Activated naive CD8-positive, alpha-beta T cell treated with anti-CD3 and anti-CD28 coated beads, Interleukin-2, amount 10 ng/mL, durations not matched to agents 7 days and 5 days (primary cell): ENCODE measurements at regions not wholly inside any gene's neighbourhood (a gene's known extent, or its start where the extent isn't known, plus 50 kb on each side); places are given as distances from the start of the nearest gene placed in this dataset.

ENCODE experiments used
- ATAC-seq: fragments of 150-1000 bp; cut with Tn5 transposase; one replicate; pipeline ENCODE4 v1.10.0; 2021; ENCODE audit warnings: low read depth, moderate library complexity
- POLR2A ChIA-PET: fragments of 350-600 bp; sonication (Branson Sonifier 250); formaldehyde crosslinking; loops from one replicate; lab custom pipeline; 2021; ENCODE audit warnings: antibody characterized with exemption; lab: Charles Lee
- DNase-seq: peaks from one replicate; pipeline ENCODE4 v3.0.0; 2021
- H3K27ac Mint-ChIP-seq: one replicate; pipeline ENCODE4 v1.8.0; 2022; ENCODE audit warnings: mild to moderate bottlenecking, mixed read lengths
- H3K27me3 Mint-ChIP-seq: one replicate; pipeline ENCODE4 v1.8.0; 2022; ENCODE audit warnings: mild to moderate bottlenecking, moderate library complexity, mixed read lengths
- H3K36me3 Mint-ChIP-seq: one replicate; pipeline ENCODE4 v1.8.0; 2021; ENCODE audit warnings: mild to moderate bottlenecking, mixed read lengths
- H3K4me1 Mint-ChIP-seq: one replicate; pipeline ENCODE4 v1.8.0; 2021; ENCODE audit warnings: mixed read lengths
- H3K4me3 Mint-ChIP-seq: one replicate; pipeline ENCODE4 v1.8.0; 2022; ENCODE audit warnings: mild to moderate bottlenecking, moderate library complexity, mixed read lengths
- H3K9me3 Mint-ChIP-seq: one replicate; pipeline ENCODE4 v1.8.0; 2021; ENCODE audit warnings: mixed read lengths

DNA sequence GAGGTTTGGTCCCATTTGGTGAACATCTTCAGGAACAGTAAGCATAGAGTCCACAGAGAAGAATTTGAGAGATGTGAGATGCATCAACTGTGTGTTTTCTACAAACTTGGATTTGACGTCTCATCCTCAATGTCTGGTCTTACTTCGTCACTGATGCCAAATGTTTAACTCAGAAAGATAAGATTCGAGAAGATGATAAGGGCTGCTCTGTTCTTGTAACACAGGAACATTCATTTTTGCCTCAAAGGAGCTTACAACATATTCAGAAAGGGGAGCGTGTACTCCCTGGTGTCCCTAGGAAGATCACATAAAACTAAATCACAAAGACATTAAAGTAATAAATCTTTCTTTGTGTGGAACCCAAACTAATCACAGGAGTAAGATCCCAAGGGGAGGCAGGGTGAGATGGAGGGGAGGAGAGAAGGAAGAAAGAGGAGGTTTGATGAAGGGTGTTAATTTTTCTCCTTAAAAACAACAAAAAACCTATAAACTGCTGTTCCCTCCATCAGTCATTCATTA, 247.7 kb upstream of the IRS2 start:
- no peak for ATAC-seq
- Mint-ChIP-seq H3K27me3 (no peaks in the 10 kb centered on the region), H3K27ac (no peak overlapping the region), H3K4me3 (no peak overlapping the region), H3K36me3 (no peaks in the 10 kb centered on the region), H3K4me1 (no peaks in the 10 kb centered on the region), H3K9me3 (no peaks in the 10 kb centered on the region)
- POLR2A ChIA-PET: no interaction called here
- no peak for DNase-seq

DNA sequence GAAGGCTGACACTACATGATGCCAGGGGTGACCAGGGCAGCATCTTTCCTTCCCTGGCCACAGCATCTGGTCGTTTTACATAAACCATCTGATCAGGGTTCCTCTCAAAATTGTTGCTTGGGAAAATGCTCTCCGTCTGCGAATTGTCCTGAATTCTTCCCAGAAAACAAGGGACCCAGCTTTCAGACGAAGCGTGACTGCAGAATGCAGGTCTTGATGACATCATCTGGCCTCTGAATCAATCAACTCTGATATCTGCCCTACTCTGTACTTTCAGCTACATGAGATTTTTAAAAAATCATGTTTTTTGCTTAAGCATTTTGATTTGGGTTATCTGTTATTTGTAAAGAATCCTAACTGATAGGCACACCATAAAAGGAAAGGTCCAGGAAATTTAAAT, 246.6 kb upstream of the IRS2 start:
- no peak overlapping the region for H3K27ac Mint-ChIP-seq
- ATAC-seq: no peak
- POLR2A ChIA-PET: no interaction called here
- no peaks in the 10 kb centered on the region for H3K36me3 Mint-ChIP-seq
- no peak overlapping the region for H3K4me3 Mint-ChIP-seq
- no peaks in the 10 kb centered on the region for H3K4me1 Mint-ChIP-seq
- H3K9me3 Mint-ChIP-seq: no peaks in the 10 kb centered on the region
- DNase-seq: no peak
- H3K27me3 Mint-ChIP-seq: no peaks in the 10 kb centered on the region

DNA sequence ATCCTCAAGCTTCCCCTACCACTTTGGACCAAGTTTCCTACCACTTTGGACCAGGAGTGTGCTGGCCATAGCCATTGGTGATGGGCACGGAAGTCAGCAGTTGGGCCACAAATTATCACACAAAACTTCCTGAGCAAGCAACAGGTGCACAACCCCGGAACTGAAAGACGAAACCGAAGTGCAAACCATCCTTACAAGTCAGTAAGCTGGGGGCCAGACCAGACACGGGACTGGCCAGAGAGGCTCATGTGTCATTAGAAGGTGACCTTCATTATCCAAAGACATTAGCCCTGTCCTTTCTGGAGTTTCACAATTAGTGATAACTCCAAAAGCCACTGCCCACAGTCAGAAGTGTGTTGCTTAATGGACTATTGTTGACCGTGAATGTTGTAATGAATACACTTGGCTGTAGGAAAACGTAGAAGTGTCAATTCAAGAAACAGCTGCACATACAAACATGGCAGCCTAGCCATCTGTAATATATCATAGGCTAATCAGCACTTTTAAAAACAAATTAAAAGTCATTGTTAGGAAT, 244.1 kb upstream of the IRS2 start:
- Mint-ChIP-seq H3K9me3 (no peaks in the 10 kb centered on the region), H3K27ac (no peak overlapping the region), H3K36me3 (no peaks in the 10 kb centered on the region), H3K4me3 (no peak overlapping the region), H3K27me3 (no peaks in the 10 kb centered on the region), H3K4me1 (no peaks in the 10 kb centered on the region)
- DNase-seq (no peak), ATAC-seq (no peak)
- POLR2A ChIA-PET: no interaction called here

DNA sequence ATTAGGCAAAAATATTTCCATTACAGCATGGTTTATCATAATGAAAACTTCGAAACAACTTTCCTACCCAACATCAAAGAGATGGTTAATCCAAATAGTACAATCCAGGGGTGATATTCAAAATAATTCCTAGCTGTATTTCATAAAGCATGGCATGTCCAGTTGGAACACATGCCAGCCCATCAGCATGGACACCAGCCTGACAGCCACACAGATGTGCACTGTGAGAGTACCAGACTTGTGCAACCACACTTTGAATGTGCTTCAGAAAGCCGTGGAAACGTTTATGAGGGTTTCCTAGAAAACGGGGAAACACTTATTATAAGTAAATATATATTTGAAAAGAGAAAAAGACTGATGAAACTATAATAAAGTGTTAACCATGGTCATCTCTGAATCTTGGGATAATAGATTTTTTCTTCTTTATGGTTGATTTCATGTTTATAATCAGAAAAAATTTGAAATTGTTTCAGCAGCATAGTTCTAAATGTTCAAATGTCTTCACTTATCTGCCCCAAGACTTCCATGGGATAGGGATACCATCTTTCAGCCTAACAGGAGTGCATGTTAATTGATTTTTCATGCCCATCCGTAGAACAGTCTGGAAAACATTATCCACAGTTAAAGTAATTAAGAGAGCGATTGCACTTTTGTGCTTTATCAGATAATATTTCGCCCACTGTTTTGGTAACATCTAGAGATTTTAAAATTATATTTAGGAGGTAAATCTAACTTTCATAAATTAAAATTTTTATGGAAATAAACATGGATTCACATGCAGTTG, 242.6 kb upstream of the IRS2 start:
- ATAC-seq (no peak), DNase-seq (no peak)
- Mint-ChIP-seq H3K27ac (no peak overlapping the region), H3K9me3 (no peaks in the 10 kb centered on the region), H3K4me3 (no peak overlapping the region), H3K27me3 (no peaks in the 10 kb centered on the region), H3K4me1 (no peaks in the 10 kb centered on the region), H3K36me3 (no peaks in the 10 kb centered on the region)
- POLR2A ChIA-PET: no interaction called here

DNA sequence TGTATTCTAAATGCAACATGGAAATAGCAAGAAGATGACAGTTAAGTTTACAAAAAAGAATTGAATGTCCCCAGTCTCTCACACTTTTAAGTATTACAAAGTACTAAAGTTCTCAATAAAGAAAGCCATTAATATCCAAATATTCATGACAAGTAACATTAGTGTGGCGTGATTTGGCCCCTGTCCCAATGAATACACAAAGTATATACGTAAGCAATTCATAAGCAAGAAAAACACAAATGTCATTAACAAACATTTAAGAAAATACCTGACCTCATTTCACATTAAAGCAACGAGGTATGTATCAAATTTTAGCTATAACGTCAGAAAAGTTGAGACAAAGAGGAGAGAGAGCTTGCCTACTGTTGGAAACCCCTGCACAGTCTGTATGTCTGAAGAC, 241.9 kb upstream of the IRS2 start:
- ATAC-seq (no peak), DNase-seq (no peak)
- POLR2A ChIA-PET: no interaction called here
- Mint-ChIP-seq H3K4me3 (no peak overlapping the region), H3K27me3 (no peaks in the 10 kb centered on the region), H3K4me1 (no peaks in the 10 kb centered on the region), H3K9me3 (no peaks in the 10 kb centered on the region), H3K27ac (no peak overlapping the region), H3K36me3 (no peaks in the 10 kb centered on the region)

DNA sequence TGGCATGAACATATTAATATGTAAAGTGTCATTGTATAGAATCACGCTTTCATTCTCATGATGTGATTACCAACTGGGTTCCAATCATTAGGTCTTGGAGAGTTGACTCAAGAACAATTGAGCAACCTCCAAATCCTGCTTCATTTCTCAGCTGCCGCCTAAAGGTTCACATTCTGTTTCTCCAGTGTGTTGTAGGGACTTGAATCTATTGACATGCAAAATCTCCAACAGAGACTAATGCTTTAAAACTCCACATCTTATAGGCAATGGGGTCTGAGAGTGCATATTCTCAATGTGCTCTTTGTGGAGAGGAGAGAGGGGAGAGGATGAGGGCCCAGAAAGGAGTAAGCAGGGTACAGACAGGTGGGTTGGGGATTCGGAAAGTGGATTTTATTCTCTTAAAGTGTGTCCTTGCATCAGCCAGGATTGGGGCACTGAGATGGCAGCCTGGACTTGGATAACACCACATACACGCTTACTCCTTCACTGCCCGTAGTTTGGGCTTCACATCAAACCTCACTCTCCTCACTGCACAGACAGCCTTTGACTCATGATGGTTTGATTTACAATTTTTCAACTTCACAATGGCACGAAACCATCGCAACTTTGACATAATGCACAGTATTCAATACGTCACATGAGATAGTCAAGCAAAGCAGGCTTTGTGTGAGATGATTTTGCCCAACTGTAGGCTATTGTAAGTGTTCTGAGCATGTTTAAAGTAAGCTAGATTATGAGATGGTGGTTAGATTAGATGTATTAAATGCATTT, 241.3 kb upstream of the IRS2 start:
- POLR2A ChIA-PET: no interaction called here
- Mint-ChIP-seq H3K9me3 (no peaks in the 10 kb centered on the region), H3K4me3 (no peak overlapping the region), H3K36me3 (no peaks in the 10 kb centered on the region), H3K27ac (no peak overlapping the region), H3K27me3 (no peaks in the 10 kb centered on the region), H3K4me1 (no peaks in the 10 kb centered on the region)
- no peak for DNase-seq
- ATAC-seq: no peak

DNA sequence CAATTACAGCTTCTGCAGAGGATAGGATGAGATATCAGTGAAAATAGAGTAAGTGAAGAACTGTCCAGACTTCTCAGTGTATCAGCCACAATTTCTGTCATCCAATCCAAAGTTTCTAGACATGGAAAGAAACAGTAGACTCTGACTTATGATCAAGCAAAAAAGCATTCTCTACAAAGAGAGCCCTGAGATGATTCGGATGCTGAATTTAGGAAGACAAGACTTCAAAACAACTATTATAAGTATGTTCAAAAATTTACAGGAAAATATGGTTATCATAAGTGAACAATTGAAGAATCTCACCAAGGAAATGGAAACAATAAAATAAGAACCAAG, 238.2 kb upstream of the IRS2 start:
- no peak overlapping the region for H3K27ac Mint-ChIP-seq
- no peaks in the 10 kb centered on the region for H3K4me1 Mint-ChIP-seq
- H3K4me3 Mint-ChIP-seq: no peak overlapping the region
- POLR2A ChIA-PET: no interaction called here
- DNase-seq (no peak), ATAC-seq (no peak)
- H3K36me3 Mint-ChIP-seq: no peaks in the 10 kb centered on the region
- no peaks in the 10 kb centered on the region for H3K27me3 Mint-ChIP-seq
- no peaks in the 10 kb centered on the region for H3K9me3 Mint-ChIP-seq

DNA sequence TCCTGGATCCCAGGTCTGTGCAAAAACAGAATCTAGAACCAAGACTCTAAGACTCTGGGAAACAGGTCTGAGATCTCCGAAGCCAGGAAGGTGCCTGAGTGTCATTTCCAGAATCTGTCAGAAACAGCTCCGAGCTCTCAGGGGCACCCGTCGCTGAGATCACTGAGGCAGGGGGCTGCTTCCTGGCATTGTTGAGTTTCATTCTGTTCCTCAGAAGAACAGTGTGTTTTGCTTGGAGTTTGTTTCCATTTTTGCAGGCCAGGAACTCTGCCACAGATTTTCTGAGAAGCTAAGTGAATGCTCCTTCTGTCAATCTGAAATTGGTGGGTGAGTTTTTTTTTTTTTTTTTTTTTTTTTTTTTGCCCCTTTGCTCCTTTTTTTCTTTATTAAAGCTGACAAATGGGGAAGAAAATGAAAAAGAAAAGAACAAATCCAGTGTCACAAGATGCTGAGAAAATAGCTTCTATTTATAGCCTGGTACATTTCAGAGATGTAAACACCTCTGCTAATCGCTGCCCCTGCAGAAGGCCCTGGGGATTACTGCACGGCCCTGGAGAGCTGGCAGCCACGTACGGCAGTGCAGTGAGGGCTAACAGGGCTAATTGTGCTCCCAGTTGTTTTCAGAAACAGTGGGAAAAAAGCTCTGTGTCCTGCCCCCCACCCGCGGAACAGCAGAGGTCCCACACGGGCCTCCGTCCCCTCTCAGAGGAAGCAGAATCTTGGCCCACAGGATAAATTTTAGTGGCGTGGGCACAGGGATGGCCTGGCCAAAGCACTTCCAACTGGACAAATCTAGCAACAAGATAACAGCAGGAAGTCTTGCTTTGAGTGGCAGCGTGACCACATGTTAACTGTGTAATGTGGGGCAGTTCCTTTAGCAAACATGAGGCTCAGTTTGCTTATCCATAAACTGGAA, 237.6 kb upstream of the IRS2 start:
- H3K27me3 Mint-ChIP-seq: no peaks in the 10 kb centered on the region
- POLR2A ChIA-PET: no interaction called here
- H3K9me3 Mint-ChIP-seq: no peaks in the 10 kb centered on the region
- H3K27ac Mint-ChIP-seq: no peak overlapping the region
- H3K4me1 Mint-ChIP-seq: no peaks in the 10 kb centered on the region
- no peak for DNase-seq
- H3K4me3 Mint-ChIP-seq: no peak overlapping the region
- H3K36me3 Mint-ChIP-seq: no peaks in the 10 kb centered on the region
- ATAC-seq: no peak

DNA sequence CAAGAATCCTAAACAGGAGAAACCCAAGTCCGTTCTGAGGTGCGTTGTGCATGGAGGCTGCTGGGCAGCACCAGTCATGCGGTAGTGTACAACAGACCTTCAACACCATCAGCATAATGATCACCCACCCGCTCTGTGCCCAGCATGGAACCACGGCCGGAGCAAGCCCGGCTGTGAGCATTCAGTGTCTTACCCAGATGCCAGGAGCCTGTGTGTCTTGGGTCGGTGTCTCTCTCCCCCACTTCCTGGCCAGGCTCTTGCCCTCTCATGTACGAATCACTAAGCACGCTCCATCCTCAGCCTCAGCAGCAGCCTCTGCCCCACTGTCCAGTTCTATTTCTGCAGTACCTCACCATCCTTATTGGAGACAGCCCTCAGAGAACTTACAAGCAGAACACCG, 231.6 kb upstream of the IRS2 start:
- POLR2A ChIA-PET: no interaction called here
- Mint-ChIP-seq H3K27ac (no peak overlapping the region), H3K9me3 (no peaks in the 10 kb centered on the region), H3K4me3 (no peak overlapping the region), H3K4me1 (no peaks in the 10 kb centered on the region), H3K36me3 (no peaks in the 10 kb centered on the region), H3K27me3 (no peaks in the 10 kb centered on the region)
- ATAC-seq (no peak), DNase-seq (no peak)

DNA sequence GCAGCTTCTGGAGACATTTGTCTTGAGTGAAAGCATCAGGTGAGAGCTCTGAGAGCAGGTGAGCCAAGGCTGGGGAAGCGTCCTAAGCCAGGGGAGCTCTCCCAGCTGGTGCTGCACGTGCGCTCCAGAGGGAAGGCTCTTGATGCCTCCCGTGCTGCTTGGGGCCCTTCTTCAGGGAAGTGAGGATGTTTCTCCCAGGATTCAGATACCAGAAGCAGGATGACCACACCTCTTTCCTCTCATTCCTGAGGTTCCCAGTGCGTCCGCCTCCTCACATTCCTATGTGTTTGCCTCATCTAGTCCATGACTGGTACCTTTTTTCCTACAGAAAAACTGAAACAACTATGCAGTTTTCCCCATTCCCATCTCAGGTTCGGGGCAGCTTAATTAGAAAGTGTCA, 231.0 kb upstream of the IRS2 start:
- POLR2A ChIA-PET: no interaction called here
- no peak for DNase-seq
- Mint-ChIP-seq H3K27ac (no peak overlapping the region), H3K4me3 (no peak overlapping the region), H3K27me3 (no peaks in the 10 kb centered on the region), H3K4me1 (no peaks in the 10 kb centered on the region), H3K9me3 (no peaks in the 10 kb centered on the region), H3K36me3 (no peaks in the 10 kb centered on the region)
- ATAC-seq: no peak

DNA sequence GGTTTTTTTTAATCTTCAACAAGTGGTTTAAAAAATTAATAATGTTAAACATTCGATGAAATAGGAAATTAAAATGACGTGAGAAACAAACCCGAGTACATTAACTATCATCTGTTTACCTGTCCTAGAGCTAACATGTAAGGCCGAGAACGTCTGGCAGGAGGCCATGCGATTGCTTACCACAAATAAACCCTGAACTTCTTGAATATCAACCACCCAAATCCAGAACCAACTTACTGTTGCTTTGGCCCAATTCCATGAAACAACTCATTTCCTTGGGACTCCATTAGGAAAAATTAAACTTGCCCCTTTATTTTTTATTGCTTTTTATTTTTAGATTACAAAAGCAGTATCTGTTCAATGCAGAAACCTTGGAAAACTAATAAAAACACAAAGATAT, 228.9 kb upstream of the IRS2 start:
- Mint-ChIP-seq H3K27ac (no peak overlapping the region), H3K36me3 (no peaks in the 10 kb centered on the region), H3K27me3 (peaks cover 4% of the 10 kb centered on the region), H3K4me1 (no peaks in the 10 kb centered on the region), H3K4me3 (no peak overlapping the region), H3K9me3 (no peaks in the 10 kb centered on the region)
- no peak for ATAC-seq
- POLR2A ChIA-PET: no interaction called here
- no peak for DNase-seq

DNA sequence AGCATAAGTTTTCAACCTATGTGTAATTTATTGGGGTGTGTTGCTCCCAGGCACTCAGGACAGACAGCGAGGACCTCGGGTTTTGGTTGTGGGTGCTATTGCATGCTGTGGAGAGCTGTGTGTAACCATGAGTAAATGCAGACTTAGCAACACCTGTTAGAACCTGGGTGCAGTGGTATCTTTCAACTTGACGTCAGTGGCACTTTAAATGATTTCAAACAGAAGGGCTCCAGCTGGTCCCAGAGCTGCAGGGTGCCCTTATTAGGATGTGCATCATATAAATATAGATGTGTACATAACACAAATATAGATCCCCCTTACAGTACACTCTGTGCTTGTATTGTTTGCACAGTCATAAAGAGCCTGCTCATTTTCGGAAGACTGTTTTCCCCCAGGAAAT, 228.3 kb upstream of the IRS2 start:
- DNase-seq (no peak), ATAC-seq (no peak)
- Mint-ChIP-seq H3K9me3 (no peaks in the 10 kb centered on the region), H3K4me3 (no peak overlapping the region), H3K4me1 (no peaks in the 10 kb centered on the region), H3K27me3 (peaks cover 4% of the 10 kb centered on the region), H3K27ac (no peak overlapping the region), H3K36me3 (no peaks in the 10 kb centered on the region)
- POLR2A ChIA-PET: no interaction called here

DNA sequence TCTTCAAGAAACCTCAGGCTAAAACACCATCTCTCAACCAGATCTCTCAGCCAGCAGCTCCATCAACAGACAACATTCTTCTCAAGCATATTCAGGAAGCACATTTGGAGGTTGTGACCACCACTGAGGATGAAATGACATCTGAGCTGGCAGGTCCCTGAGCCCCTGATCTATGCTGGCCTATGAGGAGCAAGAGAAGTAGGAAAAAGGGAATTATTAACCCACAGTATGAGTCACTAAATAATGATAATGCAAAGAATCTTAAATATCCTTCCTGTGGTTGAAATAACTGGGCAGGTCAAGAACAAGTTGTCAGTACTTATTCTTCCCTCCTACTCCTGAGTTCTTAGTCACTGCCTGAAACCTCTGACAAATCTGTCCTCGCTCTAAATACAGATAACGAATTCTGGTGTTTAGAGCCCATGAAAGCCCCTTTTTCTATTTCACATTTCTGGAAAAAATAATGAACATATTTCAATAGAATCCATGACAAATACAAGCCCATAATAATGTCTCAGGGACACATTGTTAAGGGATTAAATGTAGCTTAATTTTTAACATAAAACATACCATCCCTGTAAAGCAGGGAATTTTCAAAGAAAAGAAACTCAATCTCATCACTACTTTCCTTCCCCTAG, 225.8 kb upstream of the IRS2 start:
- Mint-ChIP-seq H3K4me1 (no peaks in the 10 kb centered on the region), H3K27ac (no peak overlapping the region), H3K36me3 (no peaks in the 10 kb centered on the region), H3K4me3 (no peak overlapping the region), H3K9me3 (no peaks in the 10 kb centered on the region), H3K27me3 (peaks cover 4% of the 10 kb centered on the region)
- ATAC-seq (no peak), DNase-seq (no peak)
- POLR2A ChIA-PET: no interaction called here
